Right lobe of liver (tissue), 6 donors: ENCODE measurements at regions not wholly inside any gene's neighbourhood (a gene's known extent, or its start where the extent isn't known, plus 50 kb on each side); places are given as distances from the start of the nearest gene placed in this dataset.
"Not testable (repeated sequence)": the region's sequence is repeated elsewhere in the genome, so short reads cannot be mapped to it uniquely, and the experiment has no call there.

Source experiments
- ATAC-seq, 4 donors: fragments of 200-7000 bp; cut with Tn5 transposase; one replicate each; pipeline ENCODE4 v1.9.1; 2020; ENCODE audit warnings: mild to moderate bottlenecking in 4 of 4, moderate library complexity in 4 of 4
- DNase-seq, 3 donors: peaks; one replicate each; pipeline ENCODE4 v3.0.0-alpha.2; 2020
- H3K27ac ChIP-seq, 3 donors: fragments of 200-600 bp; one replicate each; pipeline ENCODE4 v1.8.0; 2022
- H3K27me3 ChIP-seq, 2 donors: fragments of 200-600 bp; one replicate each; pipeline ENCODE4 v1.8.0; 2022
- H3K36me3 ChIP-seq, 4 donors: fragments of 200-600 bp; sonication (generic) in 1 of 4; one replicate each; pipeline versions ENCODE4 v1.5.1 to v1.8.0; 2017 to 2022; ENCODE audit warnings: control low read depth in 1 of 4
- H3K4me1 ChIP-seq, 4 donors: fragments of 200-600 bp; sonication (generic) in 1 of 4; one replicate each; pipeline versions ENCODE4 v1.5.1 to v1.8.0; 2017 to 2022; ENCODE audit warnings: control low read depth in 1 of 4
- H3K4me3 ChIP-seq, 3 donors: fragments of 200-600 bp; one replicate each; pipeline ENCODE4 v1.8.0; 2022
- H3K9me3 ChIP-seq, 4 donors: fragments of 200-600 bp; sonication (generic) in 1 of 4; one replicate each; pipeline versions ENCODE4 v1.5.1 to v1.8.0; 2017 to 2022; ENCODE audit warnings: control low read depth in 1 of 4
- CTCF ChIP-seq, 4 donors: fragments of 200-600 bp in 3 of 4; fragments of 450-650 bp in 1 of 4; IDR thresholded peaks; one replicate each; pipeline versions ENCODE4 v1.5.1 to v1.8.0; 2016 to 2022; ENCODE audit warnings: antibody characterized with exemption in 4 of 4, mild to moderate bottlenecking in 2 of 4
- POLR2A ChIP-seq: fragments of 450-650 bp; IDR thresholded peaks from one replicate; pipeline ENCODE4 v1.6.1; 2017; ENCODE audit warnings: antibody characterized with exemption, mild to moderate bottlenecking
- WGBS: methylation state at CpG from one replicate; pipeline ENCODE4 v1.1.6; 2018; ENCODE audit warnings: low coverage, low lambda C conversion rate; ENCODE audit not compliant: insufficient coverage; ENCODE audit errors: missing lambda C conversion rate; 5-methylcytosine and 5-hydroxymethylcytosine counted together
- intact Hi-C, 2 donors: fragments of 100-400 bp; cut with DNase I; formaldehyde crosslinking; loops; one replicate each; pipeline versions ENCODE4 v1.11.2 to v1.14.1; 2022
- donor health status: DM: no; HTN: yes; CAD: no.
- donor health status: DM: no; HTN: no; CAD: no.
- donor health status: DM: no; HTN: no; CAD: no.
- donor health status: DM: no; HTN: yes; CAD: no.
- donor health status: DM: no; HTN: yes; CAD: no.

DNA sequence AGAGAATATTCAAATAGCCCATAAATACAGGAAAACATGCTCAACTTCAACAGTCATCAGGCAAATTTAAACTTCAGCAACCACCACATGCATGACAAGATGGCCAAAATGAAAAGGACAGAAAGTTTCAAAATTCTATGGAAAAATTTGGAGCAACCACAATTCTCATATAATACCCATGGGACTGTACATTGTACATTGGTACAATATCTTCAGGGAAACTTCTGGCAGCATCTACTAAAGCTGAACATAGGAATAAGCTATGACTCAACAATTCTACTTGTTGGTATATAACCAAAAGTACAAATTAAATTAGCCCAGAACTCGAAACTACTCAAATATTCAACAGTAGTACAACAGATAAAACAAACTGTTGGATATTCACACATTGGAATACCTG is 847.6 kb downstream of the TBL1XR1 start:
- Histone ChIP-seq H3K4me3 (no peak overlapping the region), H3K4me1 (no peaks in the 10 kb centered on the region), H3K27ac (no peak overlapping the region), H3K36me3 (no peaks in the 10 kb centered on the region), H3K9me3 (no peaks in the 10 kb centered on the region), H3K27me3 (no peaks in the 10 kb centered on the region)
- DNase-seq: no peak
- 17% methylated on average over 1 of the region's 1 CpG for WGBS
- no peak for TF ChIP-seq CTCF (IDR thresholded peaks at IDR 0.05)
- intact Hi-C loops: no loop called here
- no peak for ATAC-seq

GRCh38 chr3:176347424-176348146 is 849.7 kb downstream of the TBL1XR1 start:
- WGBS: 63% methylated on average over 4 of the region's 4 CpGs
- Histone ChIP-seq H3K9me3 (no peaks in the 10 kb centered on the region), H3K27ac (no peak overlapping the region), H3K4me1 (no peaks in the 10 kb centered on the region), H3K36me3 (no peaks in the 10 kb centered on the region), H3K4me3 (no peak overlapping the region), H3K27me3 (no peaks in the 10 kb centered on the region)
- ATAC-seq (no peak), DNase-seq (no peak)
- no peak for TF ChIP-seq POLR2A
- no peak for TF ChIP-seq CTCF (IDR thresholded peaks at IDR 0.05)
- intact Hi-C loops: no loop called here

DNA sequence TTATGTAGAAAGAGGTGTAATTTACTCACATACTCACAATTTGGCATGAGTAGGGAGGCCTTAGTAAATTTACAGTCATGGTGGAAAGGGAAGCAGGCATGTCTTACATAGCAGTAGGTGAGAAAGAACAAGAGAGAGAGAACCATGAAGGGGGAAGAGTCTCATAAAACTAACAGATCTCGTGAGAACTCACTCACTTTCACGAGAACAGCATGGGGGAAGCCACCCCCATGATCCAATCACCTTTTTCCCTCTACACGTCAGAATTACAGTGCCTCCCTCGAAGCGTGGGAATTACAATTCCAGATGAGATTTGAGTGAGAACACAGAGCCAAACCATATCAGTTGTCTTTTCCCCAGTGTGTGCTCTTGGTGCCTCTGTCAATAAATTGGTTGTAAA is 855.3 kb downstream of the TBL1XR1 start:
- no peaks in the 10 kb centered on the region for H3K9me3 ChIP-seq
- H3K4me1 ChIP-seq: no peaks in the 10 kb centered on the region
- intact Hi-C loops: no loop called here
- no peaks in the 10 kb centered on the region for H3K36me3 ChIP-seq
- WGBS: 20% methylated on average over 1 of the region's 5 CpGs
- DNase-seq (no peak), ATAC-seq (no peak)
- no peak overlapping the region for H3K4me3 ChIP-seq
- TF ChIP-seq CTCF (IDR thresholded peaks at IDR 0.05) (no peak), POLR2A (no peak)
- no peaks in the 10 kb centered on the region for H3K27me3 ChIP-seq
- no peak overlapping the region for H3K27ac ChIP-seq

DNA sequence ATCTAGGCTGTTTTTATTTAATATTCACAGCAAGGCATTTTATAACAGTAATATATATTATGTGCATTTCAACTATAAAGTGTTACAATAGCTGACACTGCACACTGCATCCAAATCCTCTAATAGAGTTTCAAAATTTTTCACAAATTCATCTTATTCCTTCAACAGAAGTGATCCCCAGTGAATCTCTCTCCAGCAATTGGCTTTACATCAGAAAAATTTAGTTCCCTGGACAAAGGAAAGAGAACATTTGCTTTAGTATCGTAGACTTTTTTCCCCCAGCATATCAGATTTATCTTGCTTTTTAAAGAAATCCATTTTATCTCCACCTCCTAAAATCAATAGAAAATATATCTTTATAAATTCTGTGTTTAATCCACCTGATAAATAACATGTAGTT is 868.6 kb downstream of the TBL1XR1 start:
- H3K36me3 ChIP-seq: no peaks in the 10 kb centered on the region
- ATAC-seq (no peak), DNase-seq (no peak)
- H3K4me3 ChIP-seq: no peak overlapping the region
- H3K9me3 ChIP-seq: no peaks in the 10 kb centered on the region
- WGBS: 72% methylated on average over 1 of the region's 1 CpG
- TF ChIP-seq POLR2A (no peak), CTCF (IDR thresholded peaks at IDR 0.05) (no peak)
- H3K4me1 ChIP-seq: no peaks in the 10 kb centered on the region
- H3K27ac ChIP-seq: no peak overlapping the region
- H3K27me3 ChIP-seq: no peaks in the 10 kb centered on the region
- intact Hi-C loops: no loop called here

GRCh38 chr3:176328198-176328597 is 869.1 kb downstream of the TBL1XR1 start:
- TF ChIP-seq POLR2A: no peak
- TF ChIP-seq CTCF (IDR thresholded peaks at IDR 0.05): no peak
- Histone ChIP-seq H3K27me3 (no peaks in the 10 kb centered on the region), H3K4me3 (no peak overlapping the region), H3K27ac (no peak overlapping the region), H3K9me3 (no peaks in the 10 kb centered on the region), H3K4me1 (no peaks in the 10 kb centered on the region), H3K36me3 (no peaks in the 10 kb centered on the region)
- intact Hi-C loops: no loop called here
- DNase-seq: no peak
- ATAC-seq: no peak

DNA sequence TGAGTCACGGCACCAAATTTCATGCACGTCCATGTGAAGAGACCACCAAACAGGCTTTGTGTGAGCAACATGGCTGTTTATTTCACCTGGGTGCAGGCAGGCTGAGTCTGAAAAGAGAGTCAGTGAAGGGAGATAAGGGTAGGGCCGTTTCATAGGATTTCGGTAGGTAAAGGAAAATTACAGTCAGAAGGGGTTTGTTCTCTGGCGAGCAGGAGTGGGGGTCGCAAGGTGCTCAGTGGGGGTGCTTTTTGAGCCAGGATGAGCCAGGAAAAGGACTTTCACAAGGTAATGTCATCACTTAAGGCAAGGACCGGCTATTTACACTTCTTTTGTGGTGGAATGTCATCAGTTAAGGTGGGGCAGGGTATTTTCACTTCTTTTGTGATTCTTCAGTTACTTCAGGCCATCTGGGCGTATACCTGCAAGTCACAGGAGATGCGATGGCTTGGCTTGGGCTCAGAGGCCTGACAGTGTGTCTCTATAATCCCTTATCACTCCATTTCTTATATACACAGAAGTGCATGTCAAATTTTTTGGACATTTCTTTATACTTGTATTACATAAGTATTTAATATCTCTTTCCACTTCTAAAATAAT is 870.3 kb downstream of the TBL1XR1 start:
- ATAC-seq, H3K4me3 ChIP-seq, H3K27me3 ChIP-seq, intact Hi-C loops, H3K9me3 ChIP-seq, H3K36me3 ChIP-seq, DNase-seq, H3K4me1 ChIP-seq, H3K27ac ChIP-seq: not testable (repeated sequence)
- 49% methylated on average over 6 of the region's 9 CpGs for WGBS

DNA sequence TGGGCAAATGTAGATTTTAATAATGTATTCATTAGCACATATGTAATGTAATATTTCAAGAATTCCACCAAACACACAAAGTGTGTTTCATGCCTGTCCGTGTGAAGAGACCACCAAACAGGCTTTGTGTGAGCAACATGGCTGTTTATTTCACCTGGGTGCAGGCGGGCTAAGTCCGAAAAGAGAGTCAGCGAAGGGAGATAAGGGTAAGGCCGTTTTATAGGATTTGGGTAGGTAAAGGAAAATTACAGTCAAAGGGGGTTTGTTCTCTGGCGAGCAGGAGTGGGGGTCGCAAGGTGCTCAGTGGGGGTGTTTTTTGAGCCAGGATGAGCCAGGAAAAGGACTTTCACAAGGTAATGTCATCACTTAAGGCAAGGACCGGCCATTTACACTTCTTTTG is 875.8 kb downstream of the TBL1XR1 start:
- H3K36me3 ChIP-seq, DNase-seq, H3K4me1 ChIP-seq, H3K9me3 ChIP-seq, H3K27ac ChIP-seq, ATAC-seq, H3K27me3 ChIP-seq, H3K4me3 ChIP-seq, intact Hi-C loops: not testable (repeated sequence)
- 65% methylated on average over 7 of the region's 8 CpGs for WGBS
